GM18519 (cell line): ENCODE measurements at regions not wholly inside any gene's neighbourhood (a gene's known extent, or its start where the extent isn't known, plus 50 kb on each side); places are given as distances from the start of the nearest gene placed in this dataset.

Source experiments
- ATAC-seq: cut with Tn5 transposase; IDR thresholded peaks from one replicate; pipeline ENCODE4 v1.9.1; 2021; ENCODE audit warnings: mild to moderate bottlenecking, moderate library complexity; ENCODE audit not compliant: unreplicated experiment, low FRiP score

DNA sequence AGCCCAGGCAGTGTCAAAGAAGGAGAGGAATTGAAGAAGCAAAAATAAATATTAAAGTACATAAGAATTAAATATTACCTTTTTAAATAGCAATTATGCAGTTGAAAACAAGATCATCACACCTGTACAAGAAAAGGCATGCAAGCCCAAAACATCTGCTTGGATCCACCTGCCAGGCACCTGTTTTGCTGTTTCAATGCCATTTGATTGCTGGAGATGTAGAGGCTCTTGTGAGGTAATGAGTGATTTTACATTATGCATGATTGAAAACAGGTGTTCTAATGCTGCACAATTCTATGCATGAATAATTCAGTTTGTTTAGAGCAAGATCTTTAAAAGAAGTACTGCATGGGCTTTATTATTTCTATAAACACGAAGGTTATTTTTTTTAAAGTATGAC, 700.6 kb upstream of the ZEB2 start:
- no peak for ATAC-seq

DNA sequence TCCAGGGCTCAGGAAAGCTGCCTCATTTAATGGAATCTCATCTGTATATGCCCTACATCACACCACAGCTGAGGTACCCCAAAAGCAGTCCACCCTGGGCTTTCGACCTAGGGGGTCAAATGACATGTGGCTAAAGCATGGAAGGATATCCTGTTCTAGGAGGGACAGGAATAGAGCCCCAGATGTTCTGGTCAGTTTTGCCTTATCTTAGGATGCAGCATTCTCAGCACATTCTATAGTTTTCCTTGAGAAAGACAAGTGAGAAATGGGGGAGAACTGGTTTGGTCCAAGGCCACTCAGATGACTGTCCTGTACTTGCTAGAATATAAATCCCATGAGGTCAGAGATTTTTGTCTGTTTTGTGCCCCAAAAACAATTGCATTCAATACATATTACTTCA, 688.0 kb upstream of the ZEB2 start:
- no peak for ATAC-seq

DNA sequence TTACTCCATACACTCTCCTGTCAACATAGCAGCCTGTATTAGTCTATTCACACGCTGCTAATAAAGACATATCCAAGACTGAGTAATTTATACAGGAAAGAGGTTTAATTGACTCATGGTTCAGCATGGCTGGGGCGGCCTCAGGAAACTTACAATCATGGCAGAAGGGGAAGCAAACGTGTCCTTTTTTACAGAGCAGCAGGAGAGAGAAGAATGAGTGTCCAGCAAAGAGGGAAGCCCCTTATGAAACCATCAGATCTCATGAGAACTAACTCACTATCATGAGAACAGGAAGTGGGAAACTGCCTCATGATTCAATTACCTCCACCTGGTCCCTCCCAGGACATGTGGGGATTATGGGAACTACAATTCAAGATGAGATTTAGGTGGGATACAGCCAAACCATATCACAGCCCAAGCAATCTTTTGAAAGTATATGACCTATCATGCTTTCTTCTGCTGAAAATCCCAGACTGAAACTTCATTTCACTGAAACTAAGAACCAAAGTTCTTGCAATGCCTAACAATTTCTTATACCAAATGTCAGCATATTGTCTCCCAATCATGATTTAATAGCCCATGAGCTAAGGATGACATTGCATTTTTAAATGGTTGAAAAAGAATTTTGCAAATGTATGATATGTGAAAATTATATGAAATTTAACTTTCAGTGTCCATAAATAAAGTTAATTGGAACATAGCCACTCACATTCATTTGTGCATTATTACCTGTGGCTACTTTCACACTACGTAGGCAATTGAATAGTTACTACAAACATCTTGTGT, 686.8 kb upstream of the ZEB2 start:
- ATAC-seq: no peak

DNA sequence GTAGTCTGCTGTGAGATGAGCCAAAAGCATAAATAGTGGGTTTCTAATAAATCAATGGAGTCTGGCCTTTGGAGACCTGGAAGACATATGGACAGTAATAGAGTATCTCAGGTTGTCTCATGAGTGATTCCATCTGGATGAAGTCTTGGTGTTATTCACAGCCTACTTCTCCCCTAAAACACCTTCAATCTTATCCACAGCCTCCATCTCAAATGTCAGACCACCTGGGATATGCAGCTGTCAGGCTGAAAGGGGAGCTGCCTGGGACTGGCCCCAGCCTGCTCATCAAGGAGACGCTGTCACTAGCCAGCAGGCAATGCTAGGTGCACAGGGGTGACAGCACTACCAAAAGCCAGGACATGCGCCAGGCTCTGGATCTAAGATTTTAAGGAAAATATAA, 684.0 kb upstream of the ZEB2 start:
- ATAC-seq: no peak

DNA sequence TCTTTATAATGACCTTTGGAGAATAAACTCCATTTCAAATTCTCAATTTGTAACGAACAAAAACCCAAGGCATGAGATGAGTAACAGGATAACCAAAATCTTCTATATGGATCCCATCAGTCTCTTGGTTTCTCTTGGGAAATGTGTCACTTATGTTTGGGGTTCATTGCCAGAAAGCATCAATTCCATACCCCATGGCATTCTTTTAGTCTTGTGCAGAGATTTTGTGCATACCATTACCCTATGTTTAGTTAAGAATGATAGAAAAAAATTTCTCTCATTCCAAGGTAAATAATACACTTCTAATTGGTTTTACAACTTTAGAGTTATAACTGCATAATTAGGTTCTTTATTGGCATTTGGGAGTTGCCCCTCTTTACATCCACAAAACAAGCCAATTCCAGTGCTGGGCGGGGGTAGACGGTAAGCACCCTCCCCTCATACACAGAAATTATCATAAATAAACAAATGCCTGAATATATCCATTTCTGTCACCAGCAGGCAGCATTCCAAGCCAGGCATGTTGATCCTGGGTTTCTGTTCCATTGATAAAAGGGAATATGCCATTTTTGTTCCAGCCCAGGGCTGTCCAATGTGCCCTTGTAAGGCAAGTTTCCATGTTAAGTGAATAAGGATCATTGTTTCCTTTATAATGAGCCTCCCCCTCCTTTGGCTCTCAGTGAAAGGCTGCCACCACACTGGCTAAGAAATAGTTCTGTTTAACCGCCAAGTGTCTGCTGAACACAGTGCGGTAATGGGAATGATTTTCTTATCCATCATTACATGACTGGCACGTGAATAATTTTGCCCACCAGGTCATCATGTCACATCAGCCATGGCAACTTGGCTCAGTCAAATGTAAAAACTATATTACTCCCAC, 680.1 kb upstream of the ZEB2 start:
- ATAC-seq: no peak

DNA sequence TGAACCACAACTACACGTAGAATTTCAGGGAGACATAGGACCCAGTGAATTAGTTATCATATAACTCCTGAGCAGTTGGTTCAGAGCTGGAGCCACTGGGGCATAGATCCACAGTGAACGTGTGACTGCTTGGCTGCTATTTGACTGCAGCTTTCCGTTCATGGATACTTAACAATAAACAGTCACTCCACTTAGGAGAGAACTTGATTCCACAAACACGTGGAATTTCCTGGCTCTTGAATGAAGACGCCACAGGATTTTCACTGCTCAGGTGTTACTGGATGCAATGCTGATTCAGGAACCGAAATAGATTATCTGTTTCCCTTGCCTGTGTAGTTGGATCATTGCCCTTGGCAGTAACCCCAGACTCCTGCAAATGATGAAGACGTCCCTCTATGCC, 679.1 kb upstream of the ZEB2 start:
- ATAC-seq: no peak

DNA sequence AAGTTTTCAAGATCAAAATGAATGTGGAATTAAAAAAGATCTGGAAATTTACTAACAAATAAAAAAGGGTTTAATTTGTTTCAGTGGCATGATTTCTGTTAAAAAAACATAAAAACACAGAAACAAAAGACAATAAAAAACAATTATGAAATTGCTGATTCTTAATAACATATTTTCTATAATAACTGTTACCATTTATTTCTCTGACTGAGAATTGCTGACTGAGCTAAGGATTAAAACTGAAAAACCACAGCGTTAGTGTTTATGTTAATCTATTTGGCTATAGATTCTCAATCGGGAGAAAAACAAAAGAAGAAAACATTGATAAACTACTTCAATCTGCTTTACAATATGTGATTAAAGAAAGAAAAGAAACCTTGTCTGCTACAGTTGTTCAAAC, 678.6 kb upstream of the ZEB2 start:
- no peak for ATAC-seq

DNA sequence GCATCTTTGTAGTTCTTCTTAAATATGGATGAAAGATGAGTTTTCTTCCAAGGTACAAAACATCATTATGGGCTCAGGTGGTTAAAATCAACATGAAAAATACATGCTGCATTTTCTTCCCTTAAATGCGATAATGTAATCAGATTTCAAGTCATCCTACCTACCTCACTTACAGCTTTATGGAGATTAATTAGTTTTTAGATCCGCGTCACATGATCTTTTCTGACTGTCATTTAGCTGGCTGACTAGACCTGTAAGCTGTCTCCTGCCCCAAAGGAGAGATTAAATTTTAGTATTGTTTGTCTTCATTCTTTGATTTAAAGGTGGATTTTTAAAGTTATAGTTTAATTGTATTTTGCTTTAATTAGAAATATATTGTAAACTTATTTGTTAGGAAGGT, 678.0 kb upstream of the ZEB2 start:
- no peak for ATAC-seq

DNA sequence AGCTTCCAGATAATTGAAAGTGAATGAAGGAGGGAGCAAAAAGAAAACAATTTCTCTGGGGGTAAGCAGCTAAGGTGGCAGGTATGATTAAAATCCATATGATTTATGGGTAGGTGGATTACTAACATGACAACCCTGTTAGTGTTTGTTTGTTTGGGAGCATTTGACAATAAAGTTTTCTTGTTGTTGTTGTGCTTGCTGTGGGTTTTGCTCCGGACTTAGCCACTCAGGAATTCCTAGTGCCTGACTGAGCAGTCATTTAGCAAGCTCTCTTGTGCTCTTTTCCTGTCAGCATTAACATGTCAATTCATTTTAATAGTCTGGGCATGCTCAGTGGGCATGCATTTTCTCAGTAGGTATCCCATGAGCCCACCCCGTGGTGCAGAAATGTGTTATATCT, 674.8 kb upstream of the ZEB2 start:
- ATAC-seq: no peak

DNA sequence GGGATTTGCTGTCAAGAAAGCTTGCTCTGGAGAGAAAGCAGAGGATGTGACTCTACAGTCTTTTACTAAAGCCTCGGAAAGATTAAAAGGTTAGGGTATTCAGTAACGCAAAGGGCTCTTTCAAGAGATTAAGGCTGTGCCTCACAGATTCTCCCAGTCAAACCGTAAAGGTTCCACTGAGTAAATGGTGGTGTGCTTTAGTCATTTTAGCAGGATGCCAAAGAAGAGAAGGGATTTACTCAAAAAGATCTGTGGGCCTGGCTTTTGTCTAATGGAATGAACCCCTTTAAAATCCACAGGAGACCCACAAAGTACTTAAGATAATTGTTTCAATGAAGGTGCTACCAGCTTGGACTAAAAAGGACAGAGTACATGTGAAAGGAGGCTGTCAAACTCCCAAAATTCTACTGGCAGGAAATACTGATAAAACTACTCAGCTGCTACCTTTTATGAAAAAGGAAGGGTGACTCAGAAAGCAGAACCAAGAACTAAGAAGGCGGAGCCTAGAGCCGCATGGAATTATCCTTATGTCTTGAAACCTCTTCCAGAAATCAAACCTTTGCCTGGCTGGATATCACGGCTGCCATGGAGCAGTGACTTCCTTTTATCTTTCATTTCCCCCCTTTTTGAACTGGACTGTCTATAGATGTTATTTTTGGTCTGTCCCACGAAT, 670.2 kb upstream of the ZEB2 start:
- ATAC-seq: no peak

DNA sequence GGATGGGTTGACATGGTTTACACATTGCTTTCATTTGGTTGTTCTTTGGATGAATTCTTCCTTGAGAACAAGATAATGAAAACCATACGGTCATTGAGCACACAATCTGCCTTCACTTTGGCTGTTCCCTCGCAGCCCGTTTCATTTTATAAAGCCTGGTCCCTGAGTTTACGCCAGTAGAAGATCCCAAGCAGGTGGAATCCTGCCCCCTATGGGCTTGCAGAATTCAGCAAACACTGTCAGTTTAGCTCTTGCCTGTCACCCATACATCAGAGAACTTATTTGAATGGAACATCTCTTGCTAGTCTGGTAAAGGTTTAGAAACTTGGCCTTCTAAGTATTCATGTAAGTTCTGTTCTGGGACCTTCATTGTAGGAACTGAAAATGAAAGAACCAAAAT, 666.4 kb upstream of the ZEB2 start:
- ATAC-seq: no peak

DNA sequence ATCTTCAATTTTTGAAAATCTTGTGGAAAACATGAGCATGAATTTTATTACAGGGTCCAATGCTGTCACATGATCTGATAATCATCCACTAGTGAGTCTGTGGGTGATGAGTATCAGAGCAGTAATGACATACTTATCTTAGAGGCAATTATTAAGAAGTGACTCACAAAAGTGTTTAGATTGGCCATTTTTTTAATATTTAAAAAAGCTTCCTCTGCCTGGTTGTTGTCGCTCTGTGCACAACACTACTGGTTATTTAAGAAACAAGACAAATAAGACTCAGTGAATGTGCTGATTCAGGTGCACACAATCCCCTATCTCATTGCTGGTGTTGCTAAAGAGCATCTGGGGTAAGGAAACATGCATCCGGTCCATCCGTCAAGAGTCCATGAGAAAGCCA, 665.8 kb upstream of the ZEB2 start:
- ATAC-seq: no peak

DNA sequence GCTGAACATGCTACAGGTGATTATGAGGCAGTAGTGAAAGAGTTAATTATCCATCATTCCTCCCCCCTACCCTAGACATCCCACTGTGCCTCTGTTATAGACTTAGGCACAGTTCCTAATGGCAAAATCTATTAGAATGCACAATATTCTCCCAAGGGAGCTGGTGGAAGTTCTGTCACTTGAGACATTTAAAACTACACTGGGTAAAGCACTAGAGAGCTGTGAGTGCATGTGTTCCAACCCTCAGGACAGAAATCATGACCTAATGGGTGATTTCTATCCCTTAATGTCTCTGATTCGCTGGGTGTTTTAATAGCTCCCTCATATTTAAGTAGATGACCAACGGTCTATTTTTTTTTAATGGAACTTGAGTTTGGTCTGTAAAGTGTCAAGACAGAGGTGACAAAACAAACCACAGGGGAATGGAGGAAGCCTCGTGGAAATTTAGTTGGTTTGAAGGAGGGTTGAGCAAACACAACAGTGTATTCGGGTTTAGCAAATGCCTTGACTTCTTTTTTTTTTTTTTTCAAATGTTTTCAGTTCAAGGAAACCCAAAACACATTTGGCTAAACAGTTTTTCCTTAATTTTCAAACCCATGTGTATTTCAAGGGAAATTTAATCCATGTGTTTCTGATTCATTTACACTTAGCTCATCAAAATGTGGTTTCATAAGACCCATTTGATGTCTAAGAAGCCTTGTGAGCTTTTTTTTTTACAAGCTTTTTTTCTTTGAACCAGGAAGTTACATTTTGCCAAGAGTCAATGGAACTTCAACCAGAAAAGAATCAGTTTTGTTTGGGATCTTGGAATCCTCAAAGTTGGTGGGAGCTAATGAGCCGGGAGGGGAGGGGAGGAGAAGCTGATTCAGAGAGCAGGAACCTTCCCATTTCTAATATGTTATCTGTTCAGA, 665.1 kb upstream of the ZEB2 start:
- no peak for ATAC-seq

DNA sequence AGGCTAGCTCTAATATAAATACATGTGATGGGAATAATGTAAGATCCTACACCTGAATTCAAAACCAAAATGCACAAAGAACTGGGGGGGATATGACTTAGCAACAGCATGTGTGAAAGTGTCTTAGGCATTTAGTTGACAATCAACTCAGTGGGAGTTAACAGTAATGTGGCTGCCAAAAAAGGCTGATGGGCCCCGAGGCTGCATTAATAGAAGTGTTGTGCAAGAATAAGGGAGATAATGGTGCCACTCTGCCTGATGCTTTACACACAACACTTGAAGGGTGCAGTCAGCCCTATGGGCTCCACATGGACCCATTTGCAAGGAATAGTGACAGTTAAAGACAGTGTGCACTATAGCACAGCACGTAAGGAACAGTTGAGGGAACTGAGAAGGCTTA, 649.4 kb upstream of the ZEB2 start:
- no peak for ATAC-seq

DNA sequence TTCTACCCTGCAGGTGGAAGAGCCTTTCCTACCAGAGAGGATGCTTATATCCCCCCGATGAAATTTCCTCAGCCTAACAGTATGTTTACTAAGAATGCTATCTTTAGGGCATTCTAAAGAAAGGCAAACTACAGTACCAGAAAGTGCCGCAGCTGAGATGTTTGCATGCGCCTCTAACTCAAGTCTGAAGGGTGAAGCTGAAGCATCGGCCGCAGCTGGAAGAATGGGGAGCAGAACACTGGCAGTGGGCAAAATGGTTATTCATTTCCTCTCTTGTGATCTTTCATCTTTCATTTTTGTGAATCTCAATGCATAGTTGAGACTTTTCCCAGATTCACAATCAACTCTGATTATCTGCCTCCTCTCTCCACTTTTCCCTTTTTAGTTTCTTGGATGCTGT, 648.2 kb upstream of the ZEB2 start:
- ATAC-seq: no peak

DNA sequence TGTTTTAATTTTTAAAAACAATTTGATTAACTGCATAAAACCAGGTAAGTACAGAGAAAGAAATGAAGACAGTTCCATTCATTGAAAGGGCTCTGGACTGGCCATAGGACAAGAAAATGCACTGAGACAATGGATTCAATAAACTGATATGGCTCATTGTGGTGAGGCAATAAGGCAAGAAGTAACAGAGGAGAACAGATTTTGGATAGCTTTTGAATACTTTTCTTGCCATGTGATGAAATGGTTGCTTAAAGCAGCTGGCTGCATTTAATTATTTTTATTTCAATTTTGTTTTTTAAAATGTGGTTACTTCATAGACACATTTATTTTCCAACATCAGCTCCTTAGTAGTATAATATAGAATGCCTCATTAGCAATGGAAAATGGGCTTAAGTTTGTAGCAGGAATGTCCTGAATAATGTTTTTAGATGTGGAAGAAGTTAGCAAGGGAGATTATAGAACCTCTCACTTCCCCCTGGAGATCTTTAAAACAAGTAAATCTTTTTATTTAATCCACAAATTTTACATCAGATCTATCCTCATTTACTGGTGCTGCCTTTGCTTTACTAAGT, 646.9 kb upstream of the ZEB2 start:
- ATAC-seq: no peak

DNA sequence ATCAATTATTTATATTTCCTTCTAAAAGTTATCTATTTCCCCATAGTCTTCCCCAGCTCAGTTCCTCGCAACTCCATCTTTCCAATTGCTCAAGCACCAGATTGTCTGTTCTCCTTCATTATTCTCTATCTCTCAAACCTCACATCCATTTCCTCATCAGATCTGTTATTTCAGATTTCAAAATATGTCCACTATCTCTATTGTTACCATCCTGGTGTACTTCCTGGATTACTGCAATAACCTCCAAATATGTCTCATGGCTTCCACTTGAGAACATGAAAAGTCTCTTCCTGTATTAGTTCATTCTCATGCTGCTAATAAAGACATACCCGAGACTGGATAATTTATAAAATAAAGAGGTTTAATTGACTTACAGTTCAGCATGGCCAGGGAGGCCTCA, 641.7 kb upstream of the ZEB2 start:
- no peak for ATAC-seq

DNA sequence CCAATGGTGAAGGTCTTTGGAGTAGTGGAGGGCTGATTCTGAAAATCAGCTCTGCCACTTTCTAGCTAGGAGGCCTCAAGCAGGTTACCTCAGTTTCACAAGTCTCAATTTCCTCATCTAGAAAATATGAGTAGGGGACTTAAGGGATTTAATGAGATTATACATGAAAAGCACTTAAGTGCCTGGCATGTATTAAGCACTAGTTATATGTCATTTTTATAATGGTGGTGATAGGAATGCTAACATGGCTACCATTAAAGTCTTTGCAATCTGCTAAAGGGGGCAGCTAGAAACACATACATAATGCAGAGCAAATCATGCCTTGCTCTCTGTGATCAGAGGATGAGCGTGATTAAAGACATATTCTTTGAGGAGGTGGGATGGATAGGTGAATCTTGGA, 640.9 kb upstream of the ZEB2 start:
- ATAC-seq: no peak

DNA sequence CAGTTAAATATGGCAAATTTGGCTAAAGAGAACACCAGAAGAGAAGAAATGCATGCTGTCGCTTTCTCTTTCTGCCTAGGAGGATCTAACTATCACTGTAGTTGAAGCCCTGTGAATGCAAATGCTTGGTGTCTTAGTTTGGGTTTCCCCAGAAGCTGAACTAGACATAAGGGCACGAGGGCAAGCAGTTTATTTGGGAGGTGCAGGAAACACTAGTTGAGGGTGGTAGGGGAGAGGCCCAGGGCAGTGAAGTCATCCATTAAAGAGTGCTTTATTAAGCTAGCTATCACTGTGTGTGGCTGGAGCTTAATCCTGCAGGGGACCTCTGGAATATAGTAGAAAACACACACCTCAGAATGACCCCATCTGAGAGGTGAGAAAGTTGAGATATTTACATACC, 639.8 kb upstream of the ZEB2 start:
- ATAC-seq: no peak
